ENCODE measurements at regions not wholly inside any gene's neighbourhood (a gene's known extent, or its start where the extent isn't known, plus 50 kb on each side); places are given as distances from the start of the nearest gene placed in this dataset.

GRCh38 chr12:60075091-60075490 is 479.3 kb downstream of the SLC16A7 start:
- no peaks in the 10 kb centered on the region for H3K9me3 ChIP-seq (ENCODE audit: control insufficient read depth in 2 of 3, low read length in 3 of 3)
- no peaks in the 10 kb centered on the region for H3K4me1 ChIP-seq (ENCODE audit: control insufficient read depth in 2 of 2, insufficient read depth in 2 of 2, low read length in 2 of 2)
- CTCF ChIA-PET: no interaction called here
- intact Hi-C loops (cut with micrococcal nuclease): no loop called here
- POLR2A ChIA-PET: no interaction called here
- no peaks in the 10 kb centered on the region for H3K27me3 ChIP-seq (ENCODE audit: control insufficient read depth in 2 of 2, insufficient read depth in 2 of 2, low read length in 2 of 2)
- no peak overlapping the region for H3K27ac ChIP-seq (ENCODE audit: low read depth, low read length)
- no peak for DNase-seq
- H3K36me3 Mint-ChIP-seq: no peaks in the 10 kb centered on the region
- no peak overlapping the region for H3K4me3 Mint-ChIP-seq
- H3K36me3 ChIP-seq (ENCODE audit: control insufficient read depth in 2 of 3, insufficient read depth in 3 of 3, low read length in 3 of 3): no peaks in the 10 kb centered on the region
- no peak overlapping the region for H3K27ac Mint-ChIP-seq
- peaks cover 0 to 7% (median 2%) of the 10 kb centered on the region in 11 donors for H3K9me3 Mint-ChIP-seq
- H3K27me3 Mint-ChIP-seq: no peaks in the 10 kb centered on the region
- H3K4me1 Mint-ChIP-seq: no peaks in the 10 kb centered on the region
- no peak for ATAC-seq
- no peak overlapping the region for H3K4me3 ChIP-seq (ENCODE audit: low read length)

GRCh38 chr12:60078026-60078425 is 482.2 kb downstream of the SLC16A7 start:
- Histone ChIP-seq H3K4me3 (ENCODE audit: low read length) (no peak overlapping the region), H3K4me1 (ENCODE audit: control insufficient read depth in 2 of 2, insufficient read depth in 2 of 2, low read length in 2 of 2) (no peaks in the 10 kb centered on the region), H3K9me3 (ENCODE audit: control insufficient read depth in 2 of 3, low read length in 3 of 3) (no peaks in the 10 kb centered on the region), H3K36me3 (ENCODE audit: control insufficient read depth in 2 of 3, insufficient read depth in 3 of 3, low read length in 3 of 3) (no peaks in the 10 kb centered on the region), H3K27me3 (ENCODE audit: control insufficient read depth in 2 of 2, insufficient read depth in 2 of 2, low read length in 2 of 2) (no peaks in the 10 kb centered on the region), H3K27ac (ENCODE audit: low read depth, low read length) (no peak overlapping the region)
- no peaks in the 10 kb centered on the region for H3K4me1 Mint-ChIP-seq
- no peak overlapping the region for H3K27ac Mint-ChIP-seq
- no peak overlapping the region for H3K4me3 Mint-ChIP-seq
- H3K27me3 Mint-ChIP-seq: no peaks in the 10 kb centered on the region
- DNase-seq (no peak), ATAC-seq (no peak)
- CTCF ChIA-PET: no interaction called here
- intact Hi-C loops (cut with micrococcal nuclease): no loop called here
- H3K36me3 Mint-ChIP-seq: no peaks in the 10 kb centered on the region
- POLR2A ChIA-PET: no interaction called here
- peaks cover 0 to 18% (median 4%) of the 10 kb centered on the region in 11 donors for H3K9me3 Mint-ChIP-seq

GRCh38 chr12:60093428-60093827 is 497.6 kb downstream of the SLC16A7 start:
- Histone ChIP-seq H3K27ac (ENCODE audit: low read depth, low read length) (no peak overlapping the region), H3K4me1 (ENCODE audit: control insufficient read depth in 2 of 2, insufficient read depth in 2 of 2, low read length in 2 of 2) (no peaks in the 10 kb centered on the region), H3K9me3 (ENCODE audit: control insufficient read depth in 2 of 3, low read length in 3 of 3) (no peaks in the 10 kb centered on the region), H3K27me3 (ENCODE audit: control insufficient read depth in 2 of 2, insufficient read depth in 2 of 2, low read length in 2 of 2) (no peaks in the 10 kb centered on the region), H3K4me3 (ENCODE audit: low read length) (no peak overlapping the region), H3K36me3 (ENCODE audit: control insufficient read depth in 2 of 3, insufficient read depth in 3 of 3, low read length in 3 of 3) (no peaks in the 10 kb centered on the region)
- ATAC-seq (no peak), DNase-seq (no peak)
- ChIA-PET CTCF (no interaction called here), POLR2A (no interaction called here)
- Mint-ChIP-seq H3K4me3 (no peak overlapping the region), H3K27ac (no peak overlapping the region), H3K9me3 (peaks cover 0 to 2% (median 0%) of the 10 kb centered on the region in 11 donors), H3K36me3 (no peaks in the 10 kb centered on the region), H3K4me1 (no peaks in the 10 kb centered on the region), H3K27me3 (no peaks in the 10 kb centered on the region)
- intact Hi-C loops (cut with micrococcal nuclease): no loop called here

GRCh38 chr12:60094436-60094835 is 498.6 kb downstream of the SLC16A7 start:
- no peak overlapping the region for H3K4me3 Mint-ChIP-seq
- no peak overlapping the region for H3K27ac Mint-ChIP-seq
- intact Hi-C loops (cut with micrococcal nuclease): no loop called here
- H3K9me3 ChIP-seq (ENCODE audit: control insufficient read depth in 2 of 3, low read length in 3 of 3): no peaks in the 10 kb centered on the region
- no peaks in the 10 kb centered on the region for H3K27me3 ChIP-seq (ENCODE audit: control insufficient read depth in 2 of 2, insufficient read depth in 2 of 2, low read length in 2 of 2)
- ChIA-PET CTCF (no interaction called here), POLR2A (no interaction called here)
- H3K27ac ChIP-seq (ENCODE audit: low read depth, low read length): no peak overlapping the region
- ATAC-seq: no peak
- no peaks in the 10 kb centered on the region for H3K36me3 Mint-ChIP-seq
- no peaks in the 10 kb centered on the region for H3K27me3 Mint-ChIP-seq
- no peaks in the 10 kb centered on the region for H3K4me1 ChIP-seq (ENCODE audit: control insufficient read depth in 2 of 2, insufficient read depth in 2 of 2, low read length in 2 of 2)
- no peaks in the 10 kb centered on the region for H3K36me3 ChIP-seq (ENCODE audit: control insufficient read depth in 2 of 3, insufficient read depth in 3 of 3, low read length in 3 of 3)
- peaks cover 0 to 6% (median 0%) of the 10 kb centered on the region in 11 donors for H3K9me3 Mint-ChIP-seq
- no peak for DNase-seq
- H3K4me3 ChIP-seq (ENCODE audit: low read length): no peak overlapping the region
- no peaks in the 10 kb centered on the region for H3K4me1 Mint-ChIP-seq

- CTCF ChIA-PET: no interaction called here
- no peak overlapping the region for H3K4me3 Mint-ChIP-seq
These were observed 500.9 kb downstream of the SLC16A7 start for GRCh38 chr12:60096727-60097126.

GRCh38 chr12:60100160-60100559 is 504.3 kb downstream of the SLC16A7 start:
- CTCF ChIA-PET: interaction anchor here (0.5 kb wide), 1 partner anchor 66 kb away, joined by 3 read pairs; no protein-coding TSS in a partner anchor

More at GRCh38 chr12:60096727-60097126, 500.9 kb downstream of the SLC16A7 start:
- Mint-ChIP-seq H3K27me3 (no peaks in the 10 kb centered on the region), H3K36me3 (no peaks in the 10 kb centered on the region), H3K9me3 (peaks cover 0 to 14% (median 0%) of the 10 kb centered on the region in 11 donors), H3K4me1 (no peaks in the 10 kb centered on the region), H3K27ac (no peak overlapping the region)
- intact Hi-C loops (cut with micrococcal nuclease): no loop called here
- Histone ChIP-seq H3K9me3 (ENCODE audit: control insufficient read depth in 2 of 3, low read length in 3 of 3) (no peaks in the 10 kb centered on the region), H3K4me1 (ENCODE audit: control insufficient read depth in 2 of 2, insufficient read depth in 2 of 2, low read length in 2 of 2) (no peaks in the 10 kb centered on the region), H3K36me3 (ENCODE audit: control insufficient read depth in 2 of 3, insufficient read depth in 3 of 3, low read length in 3 of 3) (no peaks in the 10 kb centered on the region), H3K27me3 (ENCODE audit: control insufficient read depth in 2 of 2, insufficient read depth in 2 of 2, low read length in 2 of 2) (no peaks in the 10 kb centered on the region), H3K27ac (ENCODE audit: low read depth, low read length) (no peak overlapping the region), H3K4me3 (ENCODE audit: low read length) (no peak overlapping the region)
- POLR2A ChIA-PET: no interaction called here
- ATAC-seq (no peak), DNase-seq (no peak)

GRCh38 chr12:60100852-60101251 is 505.0 kb downstream of the SLC16A7 start:
- Mint-ChIP-seq H3K36me3 (no peaks in the 10 kb centered on the region), H3K4me3 (no peak overlapping the region), H3K27ac (no peak overlapping the region), H3K9me3 (peaks cover 0 to 14% (median 0%) of the 10 kb centered on the region in 11 donors), H3K4me1 (no peaks in the 10 kb centered on the region), H3K27me3 (no peaks in the 10 kb centered on the region)
- Histone ChIP-seq H3K4me3 (ENCODE audit: low read length) (no peak overlapping the region), H3K27ac (ENCODE audit: low read depth, low read length) (no peak overlapping the region), H3K4me1 (ENCODE audit: control insufficient read depth in 2 of 2, insufficient read depth in 2 of 2, low read length in 2 of 2) (no peaks in the 10 kb centered on the region), H3K27me3 (ENCODE audit: control insufficient read depth in 2 of 2, insufficient read depth in 2 of 2, low read length in 2 of 2) (no peaks in the 10 kb centered on the region), H3K9me3 (ENCODE audit: control insufficient read depth in 2 of 3, low read length in 3 of 3) (no peaks in the 10 kb centered on the region), H3K36me3 (ENCODE audit: control insufficient read depth in 2 of 3, insufficient read depth in 3 of 3, low read length in 3 of 3) (no peaks in the 10 kb centered on the region)
- ATAC-seq: no peak
- ChIA-PET POLR2A (no interaction called here), CTCF (no interaction called here)
- no peak for DNase-seq
- intact Hi-C loops (cut with micrococcal nuclease): no loop called here

More at GRCh38 chr12:60100160-60100559, 504.3 kb downstream of the SLC16A7 start:
- Mint-ChIP-seq H3K27me3 (no peaks in the 10 kb centered on the region), H3K4me3 (no peak overlapping the region), H3K9me3 (peaks cover 0 to 14% (median 0%) of the 10 kb centered on the region in 11 donors), H3K27ac (no peak overlapping the region), H3K4me1 (no peaks in the 10 kb centered on the region), H3K36me3 (no peaks in the 10 kb centered on the region)
- Histone ChIP-seq H3K9me3 (ENCODE audit: control insufficient read depth in 2 of 3, low read length in 3 of 3) (no peaks in the 10 kb centered on the region), H3K27ac (ENCODE audit: low read depth, low read length) (no peak overlapping the region), H3K36me3 (ENCODE audit: control insufficient read depth in 2 of 3, insufficient read depth in 3 of 3, low read length in 3 of 3) (no peaks in the 10 kb centered on the region), H3K27me3 (ENCODE audit: control insufficient read depth in 2 of 2, insufficient read depth in 2 of 2, low read length in 2 of 2) (no peaks in the 10 kb centered on the region), H3K4me1 (ENCODE audit: control insufficient read depth in 2 of 2, insufficient read depth in 2 of 2, low read length in 2 of 2) (no peaks in the 10 kb centered on the region), H3K4me3 (ENCODE audit: low read length) (no peak overlapping the region)
- intact Hi-C loops (cut with micrococcal nuclease): no loop called here
- no peak for ATAC-seq
- DNase-seq: no peak
- POLR2A ChIA-PET: no interaction called here

Measured in naive thymus-derived CD4-positive, alpha-beta T cell (primary cell).